ENCODE measurements at regions not wholly inside any gene's neighbourhood (a gene's known extent, or its start where the extent isn't known, plus 50 kb on each side); places are given as distances from the start of the nearest gene placed in this dataset.

DNA sequence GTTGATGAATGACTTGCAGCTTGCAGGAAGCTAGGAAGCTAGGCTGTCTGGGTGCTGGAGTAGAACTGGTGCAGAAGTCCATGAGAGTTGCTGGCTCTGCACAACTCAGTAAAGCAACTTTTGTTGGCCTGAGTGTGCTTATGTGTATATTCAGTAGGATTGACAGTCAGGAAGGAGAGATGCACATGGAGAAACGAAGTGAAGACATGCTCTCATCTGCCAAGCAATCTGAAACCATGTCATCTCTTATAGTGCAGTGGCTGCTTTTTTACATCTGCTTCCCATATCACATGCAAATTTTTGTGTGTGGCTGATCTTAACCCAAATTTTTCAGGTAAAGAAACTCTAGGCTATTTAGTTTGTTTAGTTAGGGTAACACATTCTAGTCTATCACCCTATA, 252.4 kb upstream of the HS3ST5 start:
- Mint-ChIP-seq H3K27ac (ENCODE audit: unreplicated experiment) (no peak overlapping the region), H3K36me3 (ENCODE audit: low read depth) (no peaks in the 10 kb centered on the region), H3K27me3 (ENCODE audit: low read depth) (no peaks in the 10 kb centered on the region), H3K4me3 (no peak overlapping the region), H3K9me3 (no peaks in the 10 kb centered on the region), H3K4me1 (no peaks in the 10 kb centered on the region)
- DNase-seq (ENCODE audit: low read depth, low spot score): no peak
- TF ChIP-seq, protein P1, sequence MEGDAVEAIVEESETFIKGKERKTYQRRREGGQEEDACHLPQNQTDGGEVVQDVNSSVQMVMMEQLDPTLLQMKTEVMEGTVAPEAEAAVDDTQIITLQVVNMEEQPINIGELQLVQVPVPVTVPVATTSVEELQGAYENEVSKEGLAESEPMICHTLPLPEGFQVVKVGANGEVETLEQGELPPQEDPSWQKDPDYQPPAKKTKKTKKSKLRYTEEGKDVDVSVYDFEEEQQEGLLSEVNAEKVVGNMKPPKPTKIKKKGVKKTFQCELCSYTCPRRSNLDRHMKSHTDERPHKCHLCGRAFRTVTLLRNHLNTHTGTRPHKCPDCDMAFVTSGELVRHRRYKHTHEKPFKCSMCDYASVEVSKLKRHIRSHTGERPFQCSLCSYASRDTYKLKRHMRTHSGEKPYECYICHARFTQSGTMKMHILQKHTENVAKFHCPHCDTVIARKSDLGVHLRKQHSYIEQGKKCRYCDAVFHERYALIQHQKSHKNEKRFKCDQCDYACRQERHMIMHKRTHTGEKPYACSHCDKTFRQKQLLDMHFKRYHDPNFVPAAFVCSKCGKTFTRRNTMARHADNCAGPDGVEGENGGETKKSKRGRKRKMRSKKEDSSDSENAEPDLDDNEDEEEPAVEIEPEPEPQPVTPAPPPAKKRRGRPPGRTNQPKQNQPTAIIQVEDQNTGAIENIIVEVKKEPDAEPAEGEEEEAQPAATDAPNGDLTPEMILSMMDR (conservative IDR thresholded peaks at IDR 0.05): no peak

DNA sequence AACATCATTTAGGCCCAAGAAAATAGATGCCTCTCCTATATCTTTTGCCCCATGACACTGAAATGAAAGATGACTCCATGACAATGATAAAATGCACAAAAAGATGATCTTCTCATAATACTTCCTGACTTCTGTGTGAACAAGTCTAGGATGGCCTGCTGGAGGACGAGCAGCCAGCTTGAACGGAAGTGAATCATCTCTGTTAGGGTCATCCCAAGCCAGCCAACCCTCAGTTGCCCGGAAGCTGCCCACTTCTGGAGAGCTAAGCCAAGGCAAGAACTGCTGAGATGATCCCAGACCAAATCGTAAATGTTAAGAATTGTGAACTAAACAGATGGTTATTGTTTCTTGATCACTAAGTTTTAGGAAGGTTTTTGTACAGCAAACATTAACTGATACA, 249.7 kb upstream of the HS3ST5 start:
- TF ChIP-seq, protein P1 (conservative IDR thresholded peaks at IDR 0.05): no peak
- no peaks in the 10 kb centered on the region for H3K36me3 Mint-ChIP-seq (ENCODE audit: low read depth)
- no peaks in the 10 kb centered on the region for H3K4me1 Mint-ChIP-seq
- H3K27ac Mint-ChIP-seq (ENCODE audit: unreplicated experiment): no peak overlapping the region
- H3K9me3 Mint-ChIP-seq: no peaks in the 10 kb centered on the region
- H3K4me3 Mint-ChIP-seq: no peak overlapping the region
- no peak for DNase-seq (ENCODE audit: low read depth, low spot score)
- no peaks in the 10 kb centered on the region for H3K27me3 Mint-ChIP-seq (ENCODE audit: low read depth)

DNA sequence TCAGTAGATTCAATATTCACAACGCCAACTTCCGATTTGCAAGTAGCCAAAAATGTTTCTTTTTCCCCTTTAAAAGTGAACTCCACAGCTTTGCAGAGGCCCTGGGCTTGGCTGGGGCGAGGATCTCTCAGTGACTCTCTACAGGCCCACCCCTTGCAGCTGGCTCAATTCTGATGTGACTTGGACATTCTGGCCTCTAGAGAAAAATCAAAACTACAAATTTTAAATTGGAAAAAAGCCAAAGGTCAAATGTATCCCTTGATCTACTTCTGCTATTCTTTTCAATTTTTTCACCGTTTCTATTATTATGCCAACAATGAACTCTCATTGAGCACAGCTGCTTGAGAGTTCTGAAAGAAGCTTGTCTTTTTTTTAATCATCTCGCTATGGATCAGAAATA, 245.9 kb upstream of the HS3ST5 start:
- Mint-ChIP-seq H3K4me3 (no peak overlapping the region), H3K4me1 (no peaks in the 10 kb centered on the region), H3K27me3 (ENCODE audit: low read depth) (no peaks in the 10 kb centered on the region), H3K27ac (ENCODE audit: unreplicated experiment) (no peak overlapping the region), H3K9me3 (peaks cover 2% of the 10 kb centered on the region), H3K36me3 (ENCODE audit: low read depth) (peaks cover 2% of the 10 kb centered on the region)
- DNase-seq (ENCODE audit: low read depth, low spot score): no peak
- TF ChIP-seq, protein P1 (conservative IDR thresholded peaks at IDR 0.05): no peak

DNA sequence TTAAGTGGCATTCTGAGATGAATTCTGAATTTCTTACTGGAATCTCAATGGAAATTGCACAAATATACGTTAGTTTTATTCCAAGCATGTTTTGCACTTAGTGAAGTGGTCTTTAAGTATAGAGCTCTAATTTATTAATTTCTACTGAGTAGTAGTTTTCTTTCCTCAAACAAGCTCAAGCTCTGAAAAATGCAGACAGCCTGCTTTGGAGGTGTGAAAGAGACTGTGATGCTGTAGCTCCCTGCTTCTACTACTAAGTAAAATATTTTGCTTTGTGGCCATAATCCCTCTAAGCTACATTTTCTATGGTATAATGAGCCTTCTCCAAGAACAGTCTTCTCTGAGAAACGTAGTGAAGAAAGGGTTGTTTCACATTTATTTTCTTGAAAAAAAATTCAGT, 243.5 kb upstream of the HS3ST5 start:
- TF ChIP-seq, protein P1 (conservative IDR thresholded peaks at IDR 0.05): no peak
- H3K9me3 Mint-ChIP-seq: peaks cover 2% of the 10 kb centered on the region
- no peak overlapping the region for H3K27ac Mint-ChIP-seq (ENCODE audit: unreplicated experiment)
- no peak for DNase-seq (ENCODE audit: low read depth, low spot score)
- H3K4me1 Mint-ChIP-seq: no peaks in the 10 kb centered on the region
- H3K27me3 Mint-ChIP-seq (ENCODE audit: low read depth): no peaks in the 10 kb centered on the region
- peaks cover 2% of the 10 kb centered on the region for H3K36me3 Mint-ChIP-seq (ENCODE audit: low read depth)
- no peak overlapping the region for H3K4me3 Mint-ChIP-seq

DNA sequence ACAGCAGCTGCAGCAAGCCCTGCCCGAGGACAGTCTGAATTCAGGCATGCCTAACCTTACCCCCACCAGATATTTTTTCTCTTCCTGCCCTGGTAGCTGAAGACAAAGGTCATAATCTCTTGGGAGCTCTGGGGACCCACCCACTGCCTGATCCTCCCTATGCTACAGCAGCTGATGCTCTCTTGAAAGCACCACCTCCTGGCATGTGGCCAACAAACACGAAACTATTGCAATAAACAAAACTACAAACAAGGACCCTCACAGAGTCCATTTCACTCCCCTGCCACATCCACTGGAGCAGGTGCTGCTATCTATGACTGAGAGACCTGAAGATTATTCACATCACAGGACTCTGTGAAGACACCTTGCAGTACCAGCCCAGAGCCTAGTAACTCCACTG, 238.5 kb upstream of the HS3ST5 start:
- no peaks in the 10 kb centered on the region for H3K27me3 Mint-ChIP-seq (ENCODE audit: low read depth)
- peaks cover 2% of the 10 kb centered on the region for H3K36me3 Mint-ChIP-seq (ENCODE audit: low read depth)
- no peak for DNase-seq (ENCODE audit: low read depth, low spot score)
- peaks cover 2% of the 10 kb centered on the region for H3K9me3 Mint-ChIP-seq
- TF ChIP-seq, protein P1 (conservative IDR thresholded peaks at IDR 0.05): no peak
- H3K4me1 Mint-ChIP-seq: no peaks in the 10 kb centered on the region
- H3K4me3 Mint-ChIP-seq: no peak overlapping the region
- H3K27ac Mint-ChIP-seq (ENCODE audit: unreplicated experiment): no peak overlapping the region

DNA sequence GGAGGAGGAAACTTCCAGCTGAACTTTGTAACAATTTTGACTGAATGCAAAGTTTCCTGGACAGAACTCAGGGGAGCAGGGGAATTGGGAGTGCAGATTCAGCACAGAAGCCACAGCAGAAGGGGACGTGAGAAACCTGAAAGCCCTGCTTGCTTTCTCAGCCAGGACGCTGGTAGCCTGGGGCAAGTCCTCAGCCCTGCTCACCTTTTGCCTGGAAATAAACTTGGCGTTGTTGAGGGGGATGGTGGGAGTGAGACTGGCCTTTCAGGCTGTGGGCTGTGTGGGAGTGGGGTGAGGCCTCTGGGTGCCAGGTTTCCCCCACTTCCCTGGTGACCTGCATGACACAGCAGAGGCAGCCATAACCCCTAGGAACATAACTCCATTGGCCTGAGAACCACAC, 238.1 kb upstream of the HS3ST5 start:
- H3K27me3 Mint-ChIP-seq (ENCODE audit: low read depth): no peaks in the 10 kb centered on the region
- H3K4me3 Mint-ChIP-seq: no peak overlapping the region
- no peak overlapping the region for H3K27ac Mint-ChIP-seq (ENCODE audit: unreplicated experiment)

More for the DNA sequence above, 238.1 kb upstream of the HS3ST5 start:
- no peaks in the 10 kb centered on the region for H3K4me1 Mint-ChIP-seq
- DNase-seq (ENCODE audit: low read depth, low spot score): no peak
- TF ChIP-seq, protein P1 (conservative IDR thresholded peaks at IDR 0.05): no peak
- peaks cover 2% of the 10 kb centered on the region for H3K36me3 Mint-ChIP-seq (ENCODE audit: low read depth)
- H3K9me3 Mint-ChIP-seq: peaks cover 1% of the 10 kb centered on the region

Data from neural crest cell (in vitro differentiated cells).